BJ (cell line): ENCODE measurements at regions not wholly inside any gene's neighbourhood (a gene's known extent, or its start where the extent isn't known, plus 50 kb on each side); places are given as distances from the start of the nearest gene placed in this dataset.
"Not testable (repeated sequence)": the region's sequence is repeated elsewhere in the genome, so short reads cannot be mapped to it uniquely, and the experiment has no call there.

Experiments
- CTCF ChIA-PET: fragments of 350-600 bp; formaldehyde crosslinking; extraction: SDS; loops from one replicate; lab custom pipeline; 2021; ENCODE audit warnings: antibody characterized with exemption, inconsistent platforms; lab: Yijun Ruan, JAX
- POLR2A ChIA-PET: fragments of 300-600 bp; sonication (Branson Sonifier 250); formaldehyde crosslinking; extraction: SDS; loops from one replicate; lab custom pipeline; 2021; ENCODE audit warnings: antibody characterized with exemption; lab: Charles Lee
- DNase-seq: peaks from one replicate; pipeline ENCODE4 v3.0.0-alpha.2; 2011; ENCODE audit warnings: low read depth
- H3K27me3 ChIP-seq: 2 replicates; pipeline ENCODE4 v1.6.0; 2011; ENCODE audit warnings: low read length; ENCODE audit not compliant: control insufficient read depth, insufficient read depth
- H3K36me3 ChIP-seq: 2 replicates; pipeline ENCODE4 v1.5.1; 2011; ENCODE audit warnings: low read length; ENCODE audit not compliant: control insufficient read depth, insufficient read depth
- H3K4me3 ChIP-seq: 2 replicates; pipeline ENCODE4 v1.5.1; 2011; ENCODE audit warnings: low read depth, mild to moderate bottlenecking, control low read depth, low read length
- TF ChIP-seq, protein P1 (sequence below): IDR thresholded peaks from 2 replicates; pipeline ENCODE4 v1.5.1; 2011; ENCODE audit warnings: low read depth, mild to moderate bottlenecking, control low read depth, inconsistent platforms, low read length, moderate library complexity; ENCODE audit not compliant: insufficient read depth

DNA sequence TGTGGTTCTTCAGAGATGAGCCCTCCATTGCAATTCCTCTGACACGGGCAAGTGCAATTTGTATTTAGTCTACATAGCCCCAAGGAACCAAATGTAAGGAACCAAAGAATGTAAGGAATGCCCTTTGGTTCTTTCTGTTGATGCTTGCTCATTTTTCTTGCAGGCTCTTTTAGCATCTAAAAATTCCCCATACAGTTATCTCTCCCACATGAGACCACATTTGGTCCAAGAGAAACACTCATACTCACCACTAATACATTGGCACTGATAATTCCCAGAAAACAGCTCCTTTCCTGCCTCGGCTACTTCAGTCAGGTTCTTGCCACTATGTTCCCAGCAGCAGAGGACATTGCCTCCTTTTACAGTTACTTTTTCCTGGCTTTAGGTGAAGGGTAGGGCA is 332.6 kb downstream of the AEBP2 start:
- Histone ChIP-seq H3K4me3 (no peak overlapping the region), H3K27me3 (no peaks in the 10 kb centered on the region), H3K36me3 (no peaks in the 10 kb centered on the region)
- POLR2A ChIA-PET: no interaction called here
- DNase-seq: peak; percentile 57
- TF ChIP-seq, protein P1, sequence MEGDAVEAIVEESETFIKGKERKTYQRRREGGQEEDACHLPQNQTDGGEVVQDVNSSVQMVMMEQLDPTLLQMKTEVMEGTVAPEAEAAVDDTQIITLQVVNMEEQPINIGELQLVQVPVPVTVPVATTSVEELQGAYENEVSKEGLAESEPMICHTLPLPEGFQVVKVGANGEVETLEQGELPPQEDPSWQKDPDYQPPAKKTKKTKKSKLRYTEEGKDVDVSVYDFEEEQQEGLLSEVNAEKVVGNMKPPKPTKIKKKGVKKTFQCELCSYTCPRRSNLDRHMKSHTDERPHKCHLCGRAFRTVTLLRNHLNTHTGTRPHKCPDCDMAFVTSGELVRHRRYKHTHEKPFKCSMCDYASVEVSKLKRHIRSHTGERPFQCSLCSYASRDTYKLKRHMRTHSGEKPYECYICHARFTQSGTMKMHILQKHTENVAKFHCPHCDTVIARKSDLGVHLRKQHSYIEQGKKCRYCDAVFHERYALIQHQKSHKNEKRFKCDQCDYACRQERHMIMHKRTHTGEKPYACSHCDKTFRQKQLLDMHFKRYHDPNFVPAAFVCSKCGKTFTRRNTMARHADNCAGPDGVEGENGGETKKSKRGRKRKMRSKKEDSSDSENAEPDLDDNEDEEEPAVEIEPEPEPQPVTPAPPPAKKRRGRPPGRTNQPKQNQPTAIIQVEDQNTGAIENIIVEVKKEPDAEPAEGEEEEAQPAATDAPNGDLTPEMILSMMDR: no peak
- CTCF ChIA-PET: no interaction called here

DNA sequence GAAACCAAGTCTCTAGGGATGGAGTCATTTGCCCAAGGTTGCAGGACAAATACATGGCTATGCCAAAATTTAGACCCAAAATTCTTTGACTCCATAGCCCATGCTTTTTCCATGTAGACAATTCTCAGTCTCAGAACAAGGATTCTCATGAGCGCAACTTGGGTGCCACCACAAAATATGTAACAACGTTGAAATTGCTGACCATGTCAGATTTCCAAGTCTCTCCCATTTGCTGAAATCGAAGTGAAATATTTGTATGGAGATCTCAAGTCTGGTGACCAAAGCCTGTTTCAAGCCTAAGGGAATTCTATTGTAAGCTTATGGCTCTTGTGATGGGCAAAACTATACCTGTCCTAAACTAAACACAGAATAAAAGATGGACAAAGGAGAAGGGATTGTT is 333.5 kb downstream of the AEBP2 start:
- DNase-seq: no peak
- TF ChIP-seq, protein P1: no peak
- Histone ChIP-seq H3K27me3 (no peaks in the 10 kb centered on the region), H3K36me3 (no peaks in the 10 kb centered on the region), H3K4me3 (no peak overlapping the region)
- CTCF ChIA-PET: no interaction called here
- POLR2A ChIA-PET: no interaction called here

DNA sequence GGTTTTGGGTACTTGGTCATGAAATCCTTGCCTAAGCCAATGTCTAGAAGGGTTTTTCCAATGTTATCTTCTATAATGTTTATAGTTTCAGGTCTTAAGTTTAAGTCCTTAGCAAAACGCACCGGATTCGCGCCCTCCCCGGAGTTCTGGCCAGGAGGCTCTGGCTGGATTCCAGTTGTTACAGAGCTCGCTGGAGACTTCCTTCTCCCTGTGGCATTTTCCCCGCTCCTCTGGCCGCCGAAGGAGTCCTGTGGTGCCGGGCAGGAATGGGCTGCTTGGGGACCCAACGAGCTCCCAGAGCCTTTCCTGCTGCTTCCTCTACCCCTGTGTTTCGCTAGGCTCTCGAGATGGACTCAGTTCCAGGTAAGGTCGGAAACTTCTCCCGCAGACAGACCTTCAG is 335.9 kb downstream of the AEBP2 start:
- no peak for DNase-seq
- TF ChIP-seq, protein P1: no peak
- Histone ChIP-seq H3K4me3 (no peak overlapping the region), H3K27me3 (no peaks in the 10 kb centered on the region), H3K36me3 (no peaks in the 10 kb centered on the region)
- ChIA-PET CTCF (no interaction called here), POLR2A (no interaction called here)

DNA sequence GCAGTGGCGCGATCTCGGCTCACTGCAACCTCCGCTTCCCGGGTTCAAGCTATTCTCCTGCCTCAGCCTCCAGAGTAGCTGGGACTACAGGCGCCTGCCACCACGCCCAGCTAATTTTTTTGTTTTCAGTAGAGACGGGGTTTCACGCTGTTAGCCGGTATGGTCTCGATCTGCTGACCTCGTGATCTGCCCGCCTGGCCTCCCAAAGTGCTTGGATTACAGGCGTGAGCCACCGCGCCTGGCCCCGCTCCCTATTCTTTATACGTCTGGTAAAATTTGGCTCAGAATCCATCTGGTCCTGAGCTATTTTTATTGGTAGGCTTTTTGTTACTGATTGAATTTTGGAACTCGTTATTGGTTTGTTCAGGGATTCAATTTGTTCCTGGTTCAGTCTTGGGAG is 336.7 kb downstream of the AEBP2 start:
- not testable (repeated sequence) for H3K36me3 ChIP-seq, H3K4me3 ChIP-seq, DNase-seq, H3K27me3 ChIP-seq
- POLR2A ChIA-PET: interaction anchor here (0.6 kb wide), 1 partner anchor 192 kb away, joined by 3 read pairs; no protein-coding TSS in a partner anchor
- CTCF ChIA-PET: interaction anchor here (1.0 kb wide), 1 partner anchor 72 kb away, joined by 3 read pairs; no protein-coding TSS in a partner anchor

DNA sequence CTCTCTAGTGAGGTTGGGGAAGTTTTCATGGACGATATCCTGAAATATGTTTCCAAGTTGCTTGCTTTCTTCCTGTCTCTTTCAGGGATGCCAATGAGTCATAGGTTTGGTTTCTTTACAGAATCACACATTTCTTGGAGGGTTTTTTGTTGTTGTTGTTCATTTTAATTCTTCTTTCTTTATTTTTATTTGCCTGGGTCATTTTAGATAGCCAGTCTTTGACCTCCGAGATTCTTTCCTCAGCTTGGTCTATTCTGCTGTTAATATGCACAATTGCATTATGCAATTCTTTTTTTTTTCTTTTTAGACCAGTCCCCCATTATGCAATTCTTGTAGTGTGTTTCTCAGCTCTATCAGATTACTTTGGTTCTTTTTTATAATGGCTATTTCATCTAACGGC is 338.9 kb downstream of the AEBP2 start:
- DNase-seq: no peak
- Histone ChIP-seq H3K4me3 (no peak overlapping the region), H3K27me3 (no peaks in the 10 kb centered on the region), H3K36me3 (no peaks in the 10 kb centered on the region)
- POLR2A ChIA-PET: interaction anchor here (0.6 kb wide), 1 partner anchor 74 kb away, joined by 3 read pairs; no protein-coding TSS in a partner anchor
- CTCF ChIA-PET: interaction anchor here (0.8 kb wide), 1 partner anchor 116 kb away, joined by 3 read pairs; no protein-coding TSS in a partner anchor
- TF ChIP-seq, protein P1: no peak

DNA sequence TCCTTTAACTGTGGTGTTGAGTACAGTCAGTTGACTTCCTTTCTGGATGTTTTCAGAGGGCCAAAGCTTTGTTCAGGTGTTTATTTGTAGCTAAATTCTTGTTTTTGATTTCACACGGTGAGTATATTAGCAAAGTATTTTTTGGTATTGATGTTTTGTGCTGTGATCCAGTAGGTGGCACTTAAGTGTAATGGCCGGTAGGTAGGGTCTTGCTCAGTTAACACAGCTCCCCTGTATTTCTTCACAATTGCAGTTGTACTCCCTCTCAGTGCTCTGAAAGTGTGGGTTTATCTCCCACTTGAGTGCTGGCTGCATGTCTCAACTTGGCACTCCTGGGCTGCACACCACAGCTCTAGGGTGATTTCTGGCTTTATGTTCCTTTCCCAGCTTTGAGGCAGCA is 339.5 kb downstream of the AEBP2 start:
- ChIA-PET CTCF (interaction anchor here (0.8 to 1.1 kb wide), 3 partner anchors 21 to 115 kb away, joined by 3 read pairs; no protein-coding TSS in a partner anchor), POLR2A (interaction anchor here (0.6 kb wide), 1 partner anchor 74 kb away, joined by 3 read pairs; no protein-coding TSS in a partner anchor)
- Histone ChIP-seq H3K36me3 (no peaks in the 10 kb centered on the region), H3K27me3 (no peaks in the 10 kb centered on the region), H3K4me3 (no peak overlapping the region)
- TF ChIP-seq, protein P1: no peak
- DNase-seq: no peak
